Kidney tubule cell (primary cell): ENCODE measurements at regions not wholly inside any gene's neighbourhood (a gene's known extent, or its start where the extent isn't known, plus 50 kb on each side); places are given as distances from the start of the nearest gene placed in this dataset.
A peak's percentile ranks its signal among the peaks of the same experiment; 100 is the strongest.

Source experiments
- DNase-seq: peaks from one replicate; pipeline ENCODE4 v3.0.0-alpha.2; 2018; ENCODE audit warnings: low spot score

GRCh38 chr10:10813656-10814055 is 204.0 kb upstream of the CELF2 start:
- DNase-seq = no peak

- DNase-seq = no peak
These were observed 203.6 kb upstream of the CELF2 start for GRCh38 chr10:10814069-10814468.

GRCh38 chr10:10816447-10816846 is 201.2 kb upstream of the CELF2 start:
- DNase-seq = no peak

GRCh38 chr10:10817609-10818008 is 200.1 kb upstream of the CELF2 start:
- DNase-seq = no peak

- no peak for DNase-seq
These were observed 199.6 kb upstream of the CELF2 start for GRCh38 chr10:10818082-10818481.

GRCh38 chr10:10819206-10819856 is 198.3 kb upstream of the CELF2 start:
- DNase-seq = no peak

- no peak for DNase-seq
These were observed 195.7 kb upstream of the CELF2 start for GRCh38 chr10:10821926-10822325.

- no peak for DNase-seq
These were observed 193.0 kb upstream of the CELF2 start for GRCh38 chr10:10824591-10825148.

- DNase-seq = peak; percentile 89
These were observed 191.5 kb upstream of the CELF2 start for GRCh38 chr10:10826125-10826524.

GRCh38 chr10:10828623-10829022 is 189.0 kb upstream of the CELF2 start:
- DNase-seq = no peak

GRCh38 chr10:10829576-10829975 is 188.1 kb upstream of the CELF2 start:
- no peak for DNase-seq

- peak; percentile 76 for DNase-seq
These were observed 187.2 kb upstream of the CELF2 start for GRCh38 chr10:10830293-10830986.

- DNase-seq = peak; percentile 82
These were observed 186.6 kb upstream of the CELF2 start for GRCh38 chr10:10831085-10831484.

- no peak for DNase-seq
These were observed 183.7 kb upstream of the CELF2 start for GRCh38 chr10:10833955-10834354.

- no peak for DNase-seq
These were observed 173.4 kb upstream of the CELF2 start for GRCh38 chr10:10844251-10844650.

- DNase-seq = no peak
These were observed 172.5 kb upstream of the CELF2 start for GRCh38 chr10:10845185-10845584.

GRCh38 chr10:10845826-10846503 is 171.7 kb upstream of the CELF2 start:
- no peak for DNase-seq

GRCh38 chr10:10846504-10846900 is 171.2 kb upstream of the CELF2 start:
- no peak for DNase-seq

- no peak for DNase-seq
These were observed 170.3 kb upstream of the CELF2 start for GRCh38 chr10:10847387-10847786.

- DNase-seq = no peak
These were observed 169.1 kb upstream of the CELF2 start for GRCh38 chr10:10848488-10849111.

- DNase-seq = no peak
These were observed 168.4 kb upstream of the CELF2 start for GRCh38 chr10:10849306-10849705.

GRCh38 chr10:10850214-10850613 is 167.5 kb upstream of the CELF2 start:
- DNase-seq = no peak

GRCh38 chr10:10852464-10852863 is 165.2 kb upstream of the CELF2 start:
- no peak for DNase-seq
